ENCODE measurements at regions not wholly inside any gene's neighbourhood (a gene's known extent, or its start where the extent isn't known, plus 50 kb on each side); places are given as distances from the start of the nearest gene placed in this dataset.

- TF ChIP-seq POLR2A (IDR thresholded peaks at IDR 0.05; ENCODE audit: low read depth, low read length) = no peak
- no peak for TF ChIP-seq TAF1 (IDR thresholded peaks at IDR 0.05; ENCODE audit: borderline replicate concordance, low read depth, low read length)
- no peak for TF ChIP-seq POLR2AphosphoS5 (IDR thresholded peaks at IDR 0.05; ENCODE audit: low read depth, low read length)
Measured at GRCh38 chr4:77446601-77447000, 159.0 kb upstream of the CXCL13 start.
